ENCODE measurements at regions not wholly inside any gene's neighbourhood (a gene's known extent, or its start where the extent isn't known, plus 50 kb on each side); places are given as distances from the start of the nearest gene placed in this dataset.

DNA sequence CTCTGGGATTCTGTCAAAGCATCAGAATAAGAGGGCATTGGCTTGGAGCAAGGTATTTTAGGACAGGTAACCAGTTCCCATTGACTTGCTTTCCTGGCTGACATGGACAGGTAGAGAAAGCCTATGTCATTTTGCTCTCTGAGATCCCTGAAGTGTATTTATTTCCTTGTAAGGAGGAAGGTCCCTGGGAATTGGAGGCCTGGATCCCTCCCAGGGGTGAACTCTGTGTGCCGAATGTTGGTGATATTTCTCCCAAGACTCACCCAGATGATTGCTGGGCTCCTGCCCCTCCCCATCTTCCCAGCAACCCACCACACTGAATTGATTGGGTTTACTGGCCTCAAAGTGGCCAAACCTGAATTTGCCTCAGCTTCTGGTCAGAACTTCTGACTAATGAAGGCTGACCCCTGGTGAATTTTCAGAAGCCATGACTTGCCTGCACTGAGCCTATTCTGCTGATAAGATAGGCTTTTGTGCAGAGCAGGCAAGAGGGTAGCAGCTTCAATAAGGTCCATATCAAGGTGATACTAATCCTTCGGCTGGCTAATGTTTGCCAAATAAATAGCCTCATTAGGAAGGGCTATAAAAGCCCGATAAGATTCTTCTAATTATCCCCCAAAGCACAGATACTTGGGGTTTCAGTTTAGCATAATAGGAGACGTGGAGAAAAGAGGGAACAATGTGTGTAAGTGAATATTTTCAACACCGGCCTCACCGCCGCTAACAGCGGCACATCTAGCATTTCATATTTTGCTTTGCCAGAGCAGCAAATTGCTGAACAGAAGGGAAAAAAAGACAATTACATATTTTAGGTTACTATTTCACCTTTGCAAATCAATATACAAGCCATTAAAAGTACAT lies 152.9 kb upstream of the PITX1 start:
- no peak for DNase-seq
- no peak overlapping the region for H3K4me3 Mint-ChIP-seq
- H3K36me3 Mint-ChIP-seq: no peaks in the 10 kb centered on the region
- no peaks in the 10 kb centered on the region for H3K9me3 Mint-ChIP-seq
- H3K27me3 Mint-ChIP-seq: peaks cover 36% of the 10 kb centered on the region
- peaks cover 7% of the 10 kb centered on the region for H3K4me1 Mint-ChIP-seq
- CTCF ChIA-PET: interaction anchor here (0.7 to 1.1 kb wide), 2 partner anchors 271 to 1347 kb away, joined by 3 read pairs; no protein-coding TSS in a partner anchor
- no peak overlapping the region for H3K27ac Mint-ChIP-seq

DNA sequence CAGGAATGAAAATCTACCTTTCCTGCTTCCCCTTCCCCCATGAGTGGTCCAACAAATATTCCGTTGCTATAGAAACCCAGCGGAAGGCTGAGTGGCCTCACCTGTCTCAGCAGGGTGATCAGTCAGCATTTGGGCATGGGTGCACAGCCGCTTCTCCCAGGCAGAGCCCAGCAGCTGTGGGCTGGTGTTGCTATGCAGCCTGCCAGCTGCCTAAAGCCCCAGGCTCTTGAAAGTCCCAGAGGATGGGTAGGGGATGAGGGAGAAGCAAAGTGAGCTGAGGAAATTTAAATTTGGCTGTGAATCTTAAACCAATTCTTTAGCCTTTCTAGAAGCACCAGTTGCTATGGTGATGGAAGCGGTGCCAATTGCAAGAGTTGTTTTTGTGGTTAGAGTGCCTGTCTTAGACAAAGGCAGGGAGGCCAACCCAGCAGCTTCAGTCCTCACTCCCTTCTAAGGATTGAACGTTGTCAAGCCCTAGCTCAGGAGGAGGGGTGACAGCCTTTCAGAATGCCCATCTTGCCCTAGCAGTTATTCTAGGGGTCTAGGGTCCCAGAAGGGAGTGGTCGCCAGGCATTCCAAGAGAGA lies 151.5 kb upstream of the PITX1 start:
- no peaks in the 10 kb centered on the region for H3K36me3 Mint-ChIP-seq
- no peaks in the 10 kb centered on the region for H3K4me1 Mint-ChIP-seq
- no peak overlapping the region for H3K4me3 Mint-ChIP-seq
- CTCF ChIA-PET: no interaction called here
- peaks cover 22% of the 10 kb centered on the region for H3K27me3 Mint-ChIP-seq
- no peaks in the 10 kb centered on the region for H3K9me3 Mint-ChIP-seq
- DNase-seq: no peak
- H3K27ac Mint-ChIP-seq: no peak overlapping the region

DNA sequence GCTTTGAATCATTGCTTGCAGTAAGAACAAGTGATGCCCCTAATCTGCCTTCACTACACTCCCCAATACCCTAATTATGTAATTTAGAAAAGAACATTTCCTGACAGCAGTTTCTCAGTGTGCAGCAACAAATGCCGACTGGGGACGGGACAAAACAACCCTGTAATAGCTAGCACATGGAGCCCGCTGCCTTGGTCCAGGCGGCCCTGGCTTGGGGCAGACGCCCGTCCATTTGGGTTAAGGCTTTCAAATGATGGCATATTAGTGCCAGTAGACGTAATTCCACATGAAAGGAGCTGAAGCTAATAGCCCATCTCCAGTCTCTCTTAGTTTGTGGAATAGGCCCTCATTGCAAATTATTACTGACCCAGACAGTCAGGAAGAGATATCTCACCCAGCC lies 150.6 kb upstream of the PITX1 start:
- peaks cover 15% of the 10 kb centered on the region for H3K27me3 Mint-ChIP-seq

DNA sequence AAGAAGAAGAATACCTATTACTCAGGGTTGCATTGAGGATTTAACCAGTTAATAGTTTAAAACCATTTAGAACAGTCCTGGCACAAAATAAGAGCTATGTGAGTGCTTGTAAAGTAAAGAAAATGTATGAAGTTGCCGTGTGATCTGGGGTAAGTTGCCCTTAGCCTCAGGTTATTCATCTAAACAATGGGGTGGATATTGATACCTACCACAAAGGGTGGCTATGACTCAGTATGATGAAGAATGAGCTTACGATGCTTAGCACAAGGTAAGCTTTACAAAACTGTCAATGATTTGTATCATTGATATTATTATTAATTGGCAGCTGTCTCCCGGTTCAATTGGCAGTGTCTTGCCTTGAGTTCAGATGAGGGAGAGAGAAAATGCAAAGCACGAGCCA lies 149.4 kb upstream of the PITX1 start:
- Mint-ChIP-seq H3K27ac (no peak overlapping the region), H3K4me1 (no peaks in the 10 kb centered on the region), H3K27me3 (peaks cover 9% of the 10 kb centered on the region), H3K9me3 (no peaks in the 10 kb centered on the region), H3K4me3 (no peak overlapping the region), H3K36me3 (no peaks in the 10 kb centered on the region)
- CTCF ChIA-PET: no interaction called here
- DNase-seq: no peak

More for the DNA sequence above, 150.6 kb upstream of the PITX1 start:
- H3K4me3 Mint-ChIP-seq: no peak overlapping the region
- H3K36me3 Mint-ChIP-seq: no peaks in the 10 kb centered on the region
- H3K27ac Mint-ChIP-seq: no peak overlapping the region
- H3K9me3 Mint-ChIP-seq: no peaks in the 10 kb centered on the region
- DNase-seq: no peak
- H3K4me1 Mint-ChIP-seq: no peaks in the 10 kb centered on the region
- CTCF ChIA-PET: no interaction called here

DNA sequence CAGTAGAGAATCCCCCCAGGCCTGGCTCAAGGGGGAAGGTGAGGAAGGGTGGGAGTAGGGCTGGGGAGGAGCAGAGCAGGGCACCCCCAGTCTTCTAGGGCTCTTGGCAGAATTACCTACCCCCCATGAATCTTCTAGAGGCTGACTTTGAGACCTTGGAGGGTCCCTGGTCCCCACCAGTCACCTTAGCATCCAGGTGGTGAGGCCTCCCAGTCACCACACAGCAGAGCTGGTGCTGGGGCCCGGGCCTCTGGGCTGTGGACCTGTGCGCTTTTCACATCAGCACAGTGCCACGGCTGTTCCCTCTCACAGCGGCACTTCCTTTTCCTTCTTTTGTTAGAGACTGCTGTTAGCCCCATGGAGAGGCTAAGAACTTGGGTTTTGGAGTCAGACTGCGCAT lies 148.6 kb upstream of the PITX1 start:
- CTCF ChIA-PET: no interaction called here
- Mint-ChIP-seq H3K36me3 (no peaks in the 10 kb centered on the region), H3K4me1 (no peaks in the 10 kb centered on the region), H3K27me3 (peaks cover 13% of the 10 kb centered on the region), H3K27ac (no peak overlapping the region), H3K4me3 (no peak overlapping the region), H3K9me3 (no peaks in the 10 kb centered on the region)
- no peak for DNase-seq

DNA sequence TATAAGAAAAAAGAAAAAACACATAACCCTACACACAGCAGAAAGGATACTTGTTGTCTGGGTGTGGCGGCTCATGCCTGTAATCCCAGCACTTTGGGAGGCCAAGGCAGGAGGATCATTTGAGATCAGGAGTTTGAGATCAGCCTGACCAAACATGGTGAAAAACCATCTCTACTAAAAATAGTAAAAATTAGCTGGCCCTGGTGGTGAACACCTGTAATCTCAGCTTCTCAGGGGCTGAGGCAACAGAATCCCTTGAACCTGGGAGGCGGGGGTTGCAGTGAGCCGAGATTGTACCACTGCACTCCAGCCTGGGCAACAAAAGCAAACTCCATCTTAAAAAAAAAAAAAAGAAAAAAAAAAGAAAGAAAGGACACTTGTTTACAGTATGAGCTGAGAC lies 147.6 kb upstream of the PITX1 start:
- Mint-ChIP-seq H3K4me1 (no peaks in the 10 kb centered on the region), H3K27me3 (peaks cover 17% of the 10 kb centered on the region), H3K27ac (no peak overlapping the region), H3K9me3 (no peaks in the 10 kb centered on the region), H3K36me3 (no peaks in the 10 kb centered on the region), H3K4me3 (no peak overlapping the region)
- CTCF ChIA-PET: interaction anchor here (0.7 to 1.1 kb wide), 3 partner anchors 8 to 473 kb away, joined by 3 to 4 read pairs (median 4); no protein-coding TSS in a partner anchor
- DNase-seq: no peak

DNA sequence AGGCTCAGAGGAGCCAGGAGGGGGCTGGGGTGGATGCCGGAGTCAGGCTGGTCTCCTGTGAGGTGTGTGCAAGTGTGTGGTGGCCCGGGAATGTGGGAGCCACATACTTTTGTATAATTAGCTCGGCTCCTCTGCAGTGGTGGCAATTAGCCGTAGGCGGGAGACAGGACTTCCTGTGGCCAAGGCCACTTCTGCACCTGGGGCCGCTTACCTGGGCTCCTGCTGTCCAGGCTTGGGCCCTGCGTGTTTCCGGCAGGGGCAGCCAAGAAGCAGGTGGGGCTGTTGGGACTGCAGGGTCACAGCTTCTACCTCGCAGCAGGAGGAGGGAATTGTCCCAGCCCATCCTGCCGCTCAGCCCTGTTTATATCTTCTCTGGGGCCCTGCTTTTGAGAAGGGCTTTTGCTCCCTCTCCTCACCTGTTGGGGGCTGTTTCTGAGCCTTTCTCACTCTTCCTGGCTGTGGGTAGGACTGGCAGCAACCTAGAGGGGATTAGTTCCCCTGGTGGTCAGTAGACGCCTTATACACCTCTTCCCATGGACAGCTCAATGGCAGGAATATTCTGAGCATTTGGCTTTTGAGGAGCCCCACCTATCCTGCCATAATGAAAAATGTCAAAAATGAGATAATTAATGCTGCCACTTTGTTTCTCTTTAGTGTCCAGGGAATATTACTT lies 145.4 kb upstream of the PITX1 start:
- Mint-ChIP-seq H3K27ac (no peak overlapping the region), H3K36me3 (no peaks in the 10 kb centered on the region), H3K4me1 (no peaks in the 10 kb centered on the region), H3K4me3 (no peak overlapping the region), H3K9me3 (no peaks in the 10 kb centered on the region), H3K27me3 (peaks cover 27% of the 10 kb centered on the region)
- CTCF ChIA-PET: interaction anchor here (0.5 to 1.4 kb wide), 3 partner anchors 12 to 216 kb away, joined by 3 to 4 read pairs (median 3); no protein-coding TSS in a partner anchor
- no peak for DNase-seq

DNA sequence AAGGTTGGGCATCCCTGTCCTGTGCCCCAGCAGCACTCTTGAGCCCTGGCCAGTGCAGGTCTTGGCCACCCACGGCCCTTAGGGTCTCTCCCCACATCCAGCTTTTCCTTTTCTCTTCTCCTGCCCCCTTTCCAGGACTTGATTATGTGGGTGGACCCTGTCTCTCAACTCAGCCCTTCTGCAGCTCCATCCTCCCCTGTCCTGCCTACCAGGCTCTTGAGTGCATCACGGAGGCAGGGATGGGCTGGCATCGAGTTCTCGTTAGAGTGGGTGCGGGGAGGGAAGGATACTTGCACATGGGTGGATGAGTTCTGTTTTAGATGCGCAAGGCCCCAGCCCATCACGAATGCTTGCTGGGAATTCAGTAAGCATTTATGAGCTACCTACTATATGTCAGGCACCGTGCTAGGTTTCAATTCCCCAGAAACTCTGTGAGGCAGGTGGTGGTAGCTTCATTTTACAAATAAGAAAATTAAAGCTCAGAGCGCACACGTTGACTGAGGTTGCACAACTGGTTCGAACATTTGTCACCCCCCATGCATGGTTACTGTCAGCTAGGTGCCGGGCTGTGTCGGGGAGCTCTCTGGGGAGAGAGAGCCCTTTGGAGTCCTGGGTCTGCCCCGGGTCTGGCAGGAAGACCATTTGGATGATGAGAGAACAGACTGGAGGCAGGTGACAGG lies 144.6 kb upstream of the PITX1 start:
- Mint-ChIP-seq H3K9me3 (no peaks in the 10 kb centered on the region), H3K36me3 (no peaks in the 10 kb centered on the region), H3K4me1 (no peaks in the 10 kb centered on the region), H3K4me3 (no peak overlapping the region), H3K27ac (no peak overlapping the region), H3K27me3 (peaks cover 36% of the 10 kb centered on the region)
- CTCF ChIA-PET: interaction anchor here (1.4 kb wide), 1 partner anchor 12 kb away, joined by 4 read pairs; no protein-coding TSS in a partner anchor
- no peak for DNase-seq

DNA sequence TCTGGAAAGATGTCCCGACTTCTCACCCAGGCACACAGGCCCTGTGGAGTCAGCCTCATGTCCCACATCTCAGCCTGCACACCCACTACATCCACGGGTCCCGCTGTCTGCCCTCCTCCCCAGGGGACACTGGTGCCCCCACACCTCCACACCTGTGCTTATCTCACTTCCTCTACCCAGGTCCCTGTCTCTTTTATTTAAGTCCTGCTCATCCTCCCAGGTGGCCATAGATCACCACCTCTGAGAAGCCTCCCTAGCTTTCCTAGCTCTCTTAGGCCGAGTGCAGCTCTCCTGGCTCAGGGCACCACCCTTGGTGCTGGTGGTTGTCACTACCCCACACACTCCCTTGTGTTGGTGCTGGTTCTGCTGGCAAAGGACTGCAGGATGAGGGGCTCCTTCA lies 143.6 kb upstream of the PITX1 start:
- H3K4me3 Mint-ChIP-seq: no peak overlapping the region
- H3K27me3 Mint-ChIP-seq: peaks cover 46% of the 10 kb centered on the region

DNA sequence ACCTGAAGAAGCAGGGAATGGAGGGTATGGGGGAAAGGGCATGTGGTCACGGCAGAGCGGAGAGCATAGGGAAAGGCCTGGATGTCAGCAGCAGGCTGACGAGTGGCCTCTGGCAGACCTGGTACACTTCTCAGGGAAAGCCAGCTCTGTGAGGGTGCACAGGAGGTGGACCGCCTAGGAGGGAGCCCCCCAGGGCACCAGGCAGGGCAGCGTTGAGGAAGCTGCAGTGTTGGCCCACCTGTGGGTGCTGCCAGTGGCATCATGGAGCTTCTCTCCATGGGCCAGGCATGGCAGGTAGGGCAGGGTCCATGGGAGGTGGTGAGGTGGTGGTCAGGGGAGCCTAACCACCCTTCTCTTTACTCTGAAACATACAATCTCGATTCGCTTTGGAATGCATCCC lies 143.0 kb upstream of the PITX1 start:
- H3K4me1 Mint-ChIP-seq: no peaks in the 10 kb centered on the region
- H3K27me3 Mint-ChIP-seq: peaks cover 48% of the 10 kb centered on the region
- CTCF ChIA-PET: no interaction called here
- no peak overlapping the region for H3K27ac Mint-ChIP-seq
- H3K9me3 Mint-ChIP-seq: no peaks in the 10 kb centered on the region
- no peak for DNase-seq
- no peaks in the 10 kb centered on the region for H3K36me3 Mint-ChIP-seq
- H3K4me3 Mint-ChIP-seq: no peak overlapping the region

More for the DNA sequence above, 143.6 kb upstream of the PITX1 start:
- CTCF ChIA-PET: no interaction called here
- H3K27ac Mint-ChIP-seq: no peak overlapping the region
- H3K36me3 Mint-ChIP-seq: no peaks in the 10 kb centered on the region
- no peaks in the 10 kb centered on the region for H3K4me1 Mint-ChIP-seq
- no peak for DNase-seq
- H3K9me3 Mint-ChIP-seq: no peaks in the 10 kb centered on the region

DNA sequence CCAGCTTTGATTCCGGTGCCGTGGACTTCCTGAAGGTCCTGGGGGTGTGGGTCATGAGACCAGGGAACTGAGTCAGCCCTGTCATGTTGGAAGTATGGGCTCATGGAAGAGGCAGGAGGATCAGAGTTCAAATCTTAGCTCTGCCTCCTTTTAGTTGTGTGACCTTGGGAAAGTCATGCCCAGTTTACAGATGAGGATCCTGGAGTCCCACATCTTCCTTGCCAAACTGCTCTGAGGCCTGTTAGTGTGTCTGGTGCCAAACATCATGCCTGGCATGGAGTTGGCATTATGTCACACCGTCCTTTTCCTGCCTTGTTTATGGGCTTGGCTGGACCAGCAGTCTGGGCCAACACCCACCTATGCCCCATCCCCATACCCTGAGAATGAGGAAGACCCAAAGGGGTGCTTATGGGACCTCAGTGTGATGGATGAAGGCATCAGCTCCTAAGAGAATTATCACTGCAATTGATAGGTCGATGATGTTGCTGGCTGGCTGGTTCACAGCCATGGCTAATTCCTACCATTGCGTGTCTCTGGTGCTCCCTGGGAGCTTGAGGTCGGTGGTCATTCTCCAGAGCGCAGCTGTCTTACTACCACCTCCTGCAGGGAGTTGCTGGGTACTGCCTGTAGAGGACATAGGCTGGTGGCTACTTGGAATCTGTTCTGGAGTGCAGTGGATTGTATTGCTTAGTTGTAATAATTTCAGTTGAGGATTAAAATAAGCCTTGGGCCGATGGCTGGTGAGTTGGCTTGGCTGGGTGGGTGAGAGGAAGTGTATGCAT lies 140.5 kb upstream of the PITX1 start:
- no peak for DNase-seq
- Mint-ChIP-seq H3K27ac (no peak overlapping the region), H3K4me3 (no peak overlapping the region), H3K4me1 (no peaks in the 10 kb centered on the region), H3K27me3 (peaks cover 66% of the 10 kb centered on the region), H3K9me3 (no peaks in the 10 kb centered on the region), H3K36me3 (no peaks in the 10 kb centered on the region)
- CTCF ChIA-PET: no interaction called here

DNA sequence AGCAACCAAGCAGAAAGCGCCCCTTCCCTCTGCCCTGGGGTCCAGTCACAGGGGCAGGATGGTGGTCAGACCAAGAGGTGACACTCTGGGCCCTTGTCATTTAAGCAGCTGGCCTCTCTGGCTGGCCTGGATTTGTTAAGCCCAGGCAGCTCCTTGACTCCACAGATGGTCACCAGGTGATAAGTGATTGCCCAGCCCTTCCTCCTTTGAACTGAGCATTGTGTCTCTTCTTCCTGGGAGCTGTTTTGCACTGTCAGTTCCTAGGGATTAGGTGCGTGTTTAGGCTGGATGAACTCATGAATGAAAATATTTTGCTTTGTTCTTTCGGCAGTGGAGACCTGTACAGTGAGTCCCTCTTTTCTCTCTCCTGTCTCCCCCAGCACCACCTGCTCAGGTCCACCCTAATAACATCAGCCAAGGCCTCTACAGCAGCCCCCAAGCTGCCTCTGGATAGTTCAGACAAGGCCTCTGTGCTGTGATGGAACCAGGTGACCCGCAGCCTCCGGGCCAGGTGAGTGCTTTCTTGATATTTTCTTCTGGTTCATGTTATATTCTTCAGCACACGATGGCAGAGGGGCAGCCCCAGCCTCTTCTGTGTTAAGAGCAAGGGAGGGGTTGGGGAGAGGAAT lies 139.7 kb upstream of the PITX1 start:
- no peak overlapping the region for H3K27ac Mint-ChIP-seq
- CTCF ChIA-PET: no interaction called here

DNA sequence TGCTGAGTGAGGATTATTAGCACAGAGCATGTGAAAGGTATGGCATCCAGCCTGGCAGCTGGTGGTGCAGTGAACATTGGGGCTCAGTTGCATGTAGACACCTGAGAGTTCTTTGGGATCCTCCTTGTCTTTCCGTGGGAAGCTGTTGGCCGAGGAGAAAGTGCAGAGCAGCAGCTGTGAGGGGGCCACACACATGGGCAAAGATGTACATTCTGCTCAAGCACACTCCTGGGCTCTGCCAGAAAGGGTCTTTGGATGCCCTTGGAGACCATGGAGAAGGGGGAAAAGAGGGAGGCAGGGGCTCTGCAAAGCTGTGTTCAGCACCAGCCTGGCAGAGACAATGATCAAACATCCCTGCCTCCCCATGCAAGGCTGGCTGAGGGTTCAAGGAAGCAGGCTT lies 138.7 kb upstream of the PITX1 start:
- Mint-ChIP-seq H3K27me3 (peaks cover 74% of the 10 kb centered on the region), H3K4me3 (no peak overlapping the region), H3K4me1 (no peaks in the 10 kb centered on the region), H3K9me3 (no peaks in the 10 kb centered on the region), H3K36me3 (no peaks in the 10 kb centered on the region), H3K27ac (no peak overlapping the region)
- no peak for DNase-seq
- CTCF ChIA-PET: no interaction called here

More for the DNA sequence above, 139.7 kb upstream of the PITX1 start:
- Mint-ChIP-seq H3K9me3 (no peaks in the 10 kb centered on the region), H3K4me3 (no peak overlapping the region), H3K36me3 (no peaks in the 10 kb centered on the region), H3K4me1 (no peaks in the 10 kb centered on the region), H3K27me3 (peaks cover 69% of the 10 kb centered on the region)
- DNase-seq: no peak

All from activated naive CD4-positive, alpha-beta T cell treated with anti-CD3 and anti-CD28 coated beads, Interleukin-2, amount 10 ng/mL, durations not matched to agents 7 days and 5 days (primary cell).